GM12891 (cell line): ENCODE measurements at regions not wholly inside any gene's neighbourhood (a gene's known extent, or its start where the extent isn't known, plus 50 kb on each side); places are given as distances from the start of the nearest gene placed in this dataset.

ENCODE experiments used
- POLR2A ChIP-seq: IDR thresholded peaks from 2 replicates; pipeline ENCODE4 v1.6.1; 2011; ENCODE audit warnings: low read depth, low read length, control low read depth
- POLR2AphosphoS5 ChIP-seq: IDR thresholded peaks from 2 replicates; pipeline ENCODE4 v1.6.1; 2011; ENCODE audit warnings: low read depth, low read length, control low read depth
- POU2F2 ChIP-seq: IDR thresholded peaks from 2 replicates; pipeline ENCODE4 v1.6.1; 2011; ENCODE audit warnings: low read depth, mild to moderate bottlenecking, control low read depth, low read length, moderate library complexity
- SPI1 ChIP-seq: IDR thresholded peaks from 2 replicates; pipeline ENCODE4 v1.6.1; 2011; ENCODE audit warnings: low read depth, low read length, control low read depth
- TAF1 ChIP-seq: IDR thresholded peaks from 2 replicates; pipeline ENCODE4 v1.6.1; 2011; ENCODE audit warnings: low read depth, low read length, control low read depth

- TF ChIP-seq POLR2AphosphoS5: no peak
- TF ChIP-seq TAF1: no peak
- TF ChIP-seq POLR2A: no peak
- no peak for TF ChIP-seq POU2F2
- TF ChIP-seq SPI1: no peak
These were observed 209.7 kb downstream of the RBFOX3 start for GRCh38 chr17:79400989-79401703.
